Fibroblast of villous mesenchyme (primary cell): ENCODE measurements at regions not wholly inside any gene's neighbourhood (a gene's known extent, or its start where the extent isn't known, plus 50 kb on each side); places are given as distances from the start of the nearest gene placed in this dataset.

Experiments used
- DNase-seq: peaks from one replicate; pipeline ENCODE4 v3.0.0-alpha.2; 2010; ENCODE audit warnings: low read depth
- H3K4me3 ChIP-seq: 2 replicates; pipeline ENCODE4 v1.5.1; 2011; ENCODE audit warnings: low read depth, mild to moderate bottlenecking, low read length
- TF ChIP-seq, protein P1 (sequence below): IDR thresholded peaks from 2 replicates; pipeline ENCODE4 v1.5.1; 2012; ENCODE audit warnings: low read depth, mild to moderate bottlenecking, low read length; ENCODE audit not compliant: insufficient read depth

DNA sequence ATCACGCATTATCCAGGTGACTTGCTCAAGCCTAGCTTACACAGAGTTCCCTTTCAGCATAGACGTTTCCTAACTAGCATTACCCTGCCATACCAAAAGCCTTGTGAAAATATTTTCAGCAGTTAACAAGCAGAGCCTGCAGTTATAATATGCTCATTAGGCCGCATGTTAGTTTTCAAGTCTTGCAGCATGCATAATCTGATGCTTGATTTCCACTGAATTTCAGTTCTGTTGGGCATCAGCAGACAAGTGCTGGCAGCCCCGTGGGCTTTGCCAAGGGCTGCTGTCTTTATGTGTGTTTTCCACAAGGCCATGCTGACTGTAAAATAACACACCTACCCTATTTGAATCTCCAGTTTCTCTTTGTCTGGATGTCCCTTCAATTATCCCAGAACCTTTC, 491.0 kb upstream of the WWC1 start:
- H3K4me3 ChIP-seq: no peak overlapping the region
- TF ChIP-seq, protein P1, sequence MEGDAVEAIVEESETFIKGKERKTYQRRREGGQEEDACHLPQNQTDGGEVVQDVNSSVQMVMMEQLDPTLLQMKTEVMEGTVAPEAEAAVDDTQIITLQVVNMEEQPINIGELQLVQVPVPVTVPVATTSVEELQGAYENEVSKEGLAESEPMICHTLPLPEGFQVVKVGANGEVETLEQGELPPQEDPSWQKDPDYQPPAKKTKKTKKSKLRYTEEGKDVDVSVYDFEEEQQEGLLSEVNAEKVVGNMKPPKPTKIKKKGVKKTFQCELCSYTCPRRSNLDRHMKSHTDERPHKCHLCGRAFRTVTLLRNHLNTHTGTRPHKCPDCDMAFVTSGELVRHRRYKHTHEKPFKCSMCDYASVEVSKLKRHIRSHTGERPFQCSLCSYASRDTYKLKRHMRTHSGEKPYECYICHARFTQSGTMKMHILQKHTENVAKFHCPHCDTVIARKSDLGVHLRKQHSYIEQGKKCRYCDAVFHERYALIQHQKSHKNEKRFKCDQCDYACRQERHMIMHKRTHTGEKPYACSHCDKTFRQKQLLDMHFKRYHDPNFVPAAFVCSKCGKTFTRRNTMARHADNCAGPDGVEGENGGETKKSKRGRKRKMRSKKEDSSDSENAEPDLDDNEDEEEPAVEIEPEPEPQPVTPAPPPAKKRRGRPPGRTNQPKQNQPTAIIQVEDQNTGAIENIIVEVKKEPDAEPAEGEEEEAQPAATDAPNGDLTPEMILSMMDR: no peak
- no peak for DNase-seq

DNA sequence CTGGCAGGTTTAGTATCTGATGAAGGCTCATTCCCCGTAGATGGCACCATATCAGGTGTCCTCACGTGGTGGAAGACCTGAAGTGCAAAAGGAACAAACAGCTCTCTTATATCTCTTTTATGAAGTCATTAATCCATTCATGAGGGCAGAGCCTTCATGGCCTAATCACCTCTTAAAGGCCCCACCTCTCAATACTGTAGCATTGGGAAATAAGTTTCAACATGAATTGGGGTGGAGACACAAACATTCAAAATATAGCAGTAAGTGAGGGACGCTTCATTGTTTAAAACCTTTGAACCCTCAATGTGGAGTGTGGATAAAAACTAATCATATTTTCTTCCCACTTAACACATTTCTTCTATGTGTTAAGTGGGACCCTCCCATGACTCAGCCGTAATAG, 489.4 kb upstream of the WWC1 start:
- no peak for DNase-seq
- TF ChIP-seq, protein P1: no peak
- no peak overlapping the region for H3K4me3 ChIP-seq

DNA sequence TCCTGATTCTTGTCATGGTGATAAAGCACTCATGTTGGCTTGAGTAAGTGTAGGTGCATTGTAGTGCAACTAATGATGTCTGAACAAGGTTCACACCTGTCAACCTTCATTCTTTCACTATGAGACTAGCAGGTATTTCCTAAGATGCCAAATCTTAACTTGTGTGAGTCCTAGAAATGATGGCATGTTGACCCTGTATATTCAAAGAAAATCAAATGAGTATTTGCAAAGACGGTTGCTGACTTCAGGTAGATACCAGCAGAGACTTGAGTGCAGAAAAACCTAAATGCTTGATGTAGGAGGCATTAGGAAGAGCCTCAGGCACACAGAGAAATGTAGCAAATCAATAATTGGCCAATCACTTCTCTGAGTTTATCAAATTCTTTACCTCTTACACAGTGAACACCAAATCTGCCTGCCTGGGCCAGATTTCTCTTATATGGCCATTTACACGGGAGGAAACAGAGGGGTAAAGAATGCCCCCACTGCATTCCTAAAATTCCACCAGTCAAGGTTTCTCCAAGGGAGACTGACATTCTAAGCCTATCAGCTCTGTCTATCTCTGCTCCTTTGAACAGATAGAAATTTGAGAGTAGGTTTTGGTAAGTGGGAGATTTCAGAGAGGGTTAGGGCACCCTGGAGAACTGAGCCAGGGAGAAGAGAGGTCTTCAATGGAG, 488.6 kb upstream of the WWC1 start:
- no peak overlapping the region for H3K4me3 ChIP-seq
- TF ChIP-seq, protein P1: no peak
- no peak for DNase-seq

DNA sequence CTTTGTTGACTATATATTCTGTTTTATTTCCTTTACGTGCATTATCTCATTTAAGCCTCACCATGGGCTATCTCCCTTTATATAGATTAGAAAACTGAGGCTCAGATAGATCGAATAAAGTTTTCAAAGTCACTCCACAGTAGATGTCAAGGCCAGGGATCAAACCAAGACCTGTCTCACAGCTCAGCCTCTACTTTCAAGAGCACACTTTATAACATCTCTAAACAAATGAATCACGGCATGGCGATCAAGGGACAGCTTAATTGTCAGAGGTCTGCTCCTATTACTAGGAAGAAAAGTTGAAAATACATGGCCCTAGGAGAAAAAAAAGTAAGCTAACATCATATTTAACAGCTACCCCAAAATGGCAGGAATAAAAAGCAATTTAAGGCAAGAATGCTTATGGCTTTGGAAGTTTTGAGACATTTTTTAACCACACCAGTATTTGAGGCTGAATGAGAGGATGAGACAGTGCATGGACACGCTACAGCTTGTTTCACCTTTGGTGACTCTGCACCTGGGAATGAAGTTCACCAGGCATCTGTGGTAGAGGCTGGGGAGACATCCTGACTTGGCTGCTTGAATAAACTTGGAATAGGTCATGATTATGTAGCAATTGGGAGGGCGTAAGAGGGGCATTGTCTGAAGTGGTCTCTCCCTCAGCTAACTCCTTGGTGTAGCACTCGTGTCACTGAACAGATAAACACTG, 486.8 kb upstream of the WWC1 start:
- no peak for DNase-seq
- H3K4me3 ChIP-seq: no peak overlapping the region
- TF ChIP-seq, protein P1: no peak

DNA sequence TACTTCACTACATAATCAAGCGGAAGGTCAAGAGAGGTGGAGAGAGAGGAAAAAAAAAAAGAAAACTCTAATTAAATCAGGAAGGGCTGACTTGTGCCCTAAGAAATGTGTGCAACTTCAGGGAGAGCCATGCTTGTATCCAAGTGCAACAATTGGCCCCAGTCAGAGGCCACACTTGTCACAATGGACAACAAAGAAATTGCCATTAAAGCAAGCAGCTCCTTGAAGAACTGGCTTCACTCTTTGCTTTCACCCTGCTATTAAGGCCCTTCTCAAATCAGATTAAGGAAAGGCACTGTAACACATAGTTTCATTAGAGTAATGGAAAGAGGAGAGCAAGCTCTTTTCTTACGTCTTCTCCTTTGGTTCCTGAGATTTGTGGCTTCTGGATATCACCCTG, 480.9 kb upstream of the WWC1 start:
- H3K4me3 ChIP-seq: no peak overlapping the region

DNA sequence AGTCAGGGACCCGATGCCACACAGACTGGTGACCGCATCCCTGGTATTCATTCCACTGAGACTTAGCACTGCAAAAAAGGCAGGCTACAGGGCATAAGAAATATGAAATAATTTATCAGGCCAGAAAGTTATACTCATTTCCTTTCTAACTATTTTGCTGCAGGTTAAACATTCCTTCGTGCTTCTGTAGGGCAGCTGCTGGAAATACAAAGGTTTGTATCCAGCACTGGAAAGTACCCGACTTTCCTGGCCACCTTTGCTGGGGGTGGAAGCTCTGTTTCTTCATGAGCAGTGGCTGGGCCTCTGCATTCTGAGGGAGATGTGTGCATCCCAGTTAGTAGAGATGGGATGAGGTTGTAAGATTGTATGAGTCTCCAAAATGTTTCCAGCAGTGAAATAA, 478.6 kb upstream of the WWC1 start:
- no peak for DNase-seq
- no peak overlapping the region for H3K4me3 ChIP-seq
- TF ChIP-seq, protein P1: no peak

More for the DNA sequence above, 480.9 kb upstream of the WWC1 start:
- DNase-seq: no peak
- TF ChIP-seq, protein P1: no peak
